Fibroblast of gingiva (primary cell): ENCODE measurements at regions not wholly inside any gene's neighbourhood (a gene's known extent, or its start where the extent isn't known, plus 50 kb on each side); places are given as distances from the start of the nearest gene placed in this dataset.

Source experiments
- DNase-seq: peaks from one replicate; pipeline ENCODE4 v3.0.0-alpha.2; 2011; ENCODE audit warnings: low read depth

GRCh38 chr20:39699166-39699725 lies 737.1 kb downstream of the DHX35 start:
- DNase-seq = no peak

- no peak for DNase-seq
These were observed 736.6 kb downstream of the DHX35 start for GRCh38 chr20:39698752-39699151.

DNA sequence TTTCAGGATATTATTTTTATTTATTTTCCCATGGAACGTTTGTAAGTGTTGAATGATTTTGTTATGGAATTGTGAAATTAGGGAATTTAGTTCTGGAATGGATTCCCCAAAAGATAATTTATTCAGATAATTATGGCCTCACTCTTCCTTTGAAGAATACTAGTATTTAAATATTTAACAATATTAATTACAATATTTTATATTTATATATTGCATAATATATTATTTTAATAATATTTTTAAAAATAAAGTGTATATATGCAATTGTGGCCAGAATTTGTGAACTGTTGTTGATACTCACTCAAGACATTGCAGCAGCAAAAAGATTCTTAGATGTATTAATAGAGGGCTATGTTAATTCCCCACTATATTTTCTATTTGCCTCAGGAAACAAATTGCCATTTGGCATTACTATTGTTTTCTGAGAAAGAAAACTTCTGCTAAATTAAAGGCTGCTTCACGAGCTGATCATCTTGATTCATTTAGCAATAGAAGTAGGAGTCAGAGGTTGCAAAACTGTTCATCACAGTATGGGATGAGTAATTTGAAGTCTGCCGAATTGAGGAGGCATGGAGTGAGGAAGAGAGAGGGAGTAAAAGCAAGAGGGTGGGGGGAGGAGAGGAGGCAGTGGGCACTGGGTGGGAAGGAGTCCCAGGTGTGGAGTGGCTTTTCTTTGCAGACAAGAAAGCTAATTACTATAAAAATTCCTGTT lies 729.2 kb downstream of the DHX35 start:
- peak; percentile 14 for DNase-seq

DNA sequence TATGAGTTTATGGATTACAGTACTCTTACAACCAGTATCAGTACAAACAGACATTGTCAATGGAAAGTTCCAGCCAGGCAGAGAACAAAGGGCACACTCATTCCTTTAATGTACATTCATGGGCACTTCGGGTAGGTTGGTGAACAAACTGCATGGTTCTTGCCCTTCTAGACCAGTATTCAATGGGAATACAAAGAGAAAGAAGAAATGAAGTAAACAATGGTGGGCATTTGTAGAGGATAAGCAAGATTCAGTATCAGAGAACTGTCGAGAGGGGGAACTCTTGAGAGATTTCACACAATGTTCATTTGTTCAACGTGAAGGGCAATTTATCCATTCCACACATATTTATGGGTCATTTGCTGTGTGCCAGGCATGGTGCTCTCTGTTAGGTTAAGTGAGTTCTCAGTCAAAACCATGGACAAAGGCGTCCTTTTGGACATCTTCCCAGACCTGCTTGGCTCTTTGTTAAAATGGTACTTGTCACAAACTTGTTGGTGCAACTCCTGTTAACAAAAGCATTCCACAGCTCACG lies 714.8 kb downstream of the DHX35 start:
- no peak for DNase-seq

- no peak for DNase-seq
These were observed 714.1 kb downstream of the DHX35 start for GRCh38 chr20:39676241-39676640.

GRCh38 chr20:39674842-39675241 lies 712.7 kb downstream of the DHX35 start:
- no peak for DNase-seq

- no peak for DNase-seq
These were observed 708.8 kb downstream of the DHX35 start for GRCh38 chr20:39670988-39671387.

DNA sequence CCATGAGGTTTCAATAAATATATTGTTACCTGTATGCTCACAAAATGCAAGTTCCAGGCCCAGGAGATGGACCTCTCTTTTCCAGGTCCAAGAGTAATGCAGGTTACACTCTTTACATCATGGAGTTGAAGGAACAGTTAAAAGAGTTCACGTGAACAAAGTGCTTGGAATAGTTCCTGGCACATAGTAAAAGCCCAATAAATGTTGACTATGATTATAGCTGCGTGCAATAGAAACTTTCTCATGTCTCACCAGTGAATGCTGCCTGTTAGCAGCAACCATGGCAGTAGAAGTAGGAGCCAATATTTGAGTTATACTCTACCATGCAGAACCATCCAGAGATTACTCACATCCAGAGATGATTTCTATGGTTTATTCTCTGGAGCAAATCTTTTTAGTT lies 707.5 kb downstream of the DHX35 start:
- no peak for DNase-seq

- DNase-seq = no peak
These were observed 705.9 kb downstream of the DHX35 start for GRCh38 chr20:39668038-39668437.

GRCh38 chr20:39661833-39662232 lies 699.7 kb downstream of the DHX35 start:
- peak; percentile 73 for DNase-seq

GRCh38 chr20:39660965-39661364 lies 698.8 kb downstream of the DHX35 start:
- no peak for DNase-seq

GRCh38 chr20:39660226-39660625 lies 698.1 kb downstream of the DHX35 start:
- peak; percentile 9 for DNase-seq

DNA sequence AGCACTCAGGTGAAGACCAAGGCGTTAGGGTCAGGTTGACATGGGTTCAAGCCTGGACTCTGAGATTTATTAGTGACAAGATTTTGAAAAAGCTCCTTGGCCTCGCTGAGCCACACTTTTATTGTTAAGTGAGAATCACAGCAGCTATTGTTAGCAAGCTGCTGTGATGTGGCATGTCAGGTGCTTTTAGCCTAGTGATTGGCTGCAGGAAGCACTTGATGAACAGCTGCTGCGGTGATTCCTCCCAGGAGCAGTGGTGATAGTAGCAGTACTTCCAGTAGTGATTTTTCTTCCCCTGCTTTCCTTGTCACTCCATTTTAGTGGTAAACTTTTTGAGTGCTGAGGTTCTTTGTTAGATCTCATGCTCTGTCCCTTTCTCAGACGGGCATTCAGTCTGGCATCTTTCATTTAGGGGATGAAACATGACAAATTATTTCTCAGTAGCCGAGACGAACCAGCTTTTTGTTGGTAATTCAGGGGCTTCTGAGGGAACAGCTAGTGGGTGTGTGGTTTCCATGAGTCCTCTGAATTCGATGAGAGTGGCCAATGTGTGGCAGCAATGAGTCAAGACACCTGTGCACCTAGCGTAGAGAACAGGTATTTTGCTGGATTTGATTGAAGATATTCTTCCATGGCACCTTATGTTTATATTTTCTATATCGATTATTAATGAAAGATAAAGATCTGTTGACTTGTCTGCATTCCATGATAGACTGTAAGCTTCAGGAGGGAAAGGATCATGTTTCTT lies 696.7 kb downstream of the DHX35 start:
- no peak for DNase-seq

GRCh38 chr20:39654171-39654570 lies 692.0 kb downstream of the DHX35 start:
- DNase-seq = no peak

DNA sequence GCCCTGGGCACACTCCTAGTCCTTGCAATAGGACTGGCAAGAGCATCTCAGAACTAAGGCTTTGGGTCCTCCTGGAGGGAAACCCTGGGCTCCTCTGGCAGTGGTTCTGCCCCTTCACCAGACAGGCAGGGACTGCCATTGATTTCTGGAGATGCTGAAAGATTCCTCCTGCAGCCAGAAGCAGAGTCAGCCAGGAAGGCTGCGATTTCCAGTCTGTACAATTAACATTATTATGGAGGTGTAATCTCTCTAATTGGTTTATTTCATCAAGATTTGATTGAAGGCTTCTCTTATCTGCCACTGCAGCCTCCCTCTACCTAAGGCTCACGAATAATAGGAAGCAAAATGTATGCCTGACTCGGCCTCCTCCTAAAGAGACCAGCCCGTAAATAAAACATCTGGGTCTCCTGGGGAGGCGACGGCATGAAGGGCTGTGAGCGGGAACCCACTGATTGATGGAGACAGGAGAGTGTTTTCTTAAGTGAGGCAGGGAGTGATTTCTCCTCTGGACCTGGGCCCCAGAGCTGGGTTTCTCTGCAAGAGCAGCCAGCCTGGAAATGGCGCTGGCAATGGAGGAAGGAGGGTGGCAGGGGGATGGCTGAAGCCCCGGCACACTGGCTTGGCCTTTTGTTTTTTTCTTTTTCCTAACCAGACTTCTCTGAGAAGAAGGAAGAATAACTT lies 689.6 kb downstream of the DHX35 start:
- no peak for DNase-seq

DNA sequence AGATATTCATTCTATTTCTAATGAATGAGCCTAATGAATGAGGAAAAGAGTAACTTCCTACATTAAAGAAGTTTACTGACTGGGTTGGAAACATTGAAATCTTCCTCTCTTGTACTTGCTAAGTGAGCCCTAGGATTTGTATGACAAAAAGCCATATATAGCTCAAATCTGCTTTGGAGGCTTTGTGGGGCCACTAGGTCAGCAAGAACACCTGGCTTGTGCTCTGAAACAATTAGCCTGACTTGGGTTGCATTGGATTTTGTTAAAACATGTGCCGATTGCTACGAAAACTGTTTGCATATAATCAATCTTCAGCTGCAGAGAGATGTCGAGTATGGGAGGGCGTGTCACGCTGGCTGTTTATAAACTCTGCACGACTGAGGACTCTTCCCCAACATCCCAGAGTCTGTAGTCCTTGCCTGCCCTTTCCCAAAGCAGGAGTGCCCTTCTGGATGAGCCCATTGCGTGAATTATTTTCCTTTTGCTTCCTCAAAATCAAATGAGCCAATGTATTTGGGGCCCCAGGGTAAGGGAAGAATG lies 684.8 kb downstream of the DHX35 start:
- DNase-seq = no peak

GRCh38 chr20:39645131-39645530 lies 683.0 kb downstream of the DHX35 start:
- no peak for DNase-seq

GRCh38 chr20:39643292-39643691 lies 681.1 kb downstream of the DHX35 start:
- no peak for DNase-seq

- no peak for DNase-seq
These were observed 679.3 kb downstream of the DHX35 start for GRCh38 chr20:39641423-39641822.

- no peak for DNase-seq
These were observed 678.0 kb downstream of the DHX35 start for GRCh38 chr20:39640147-39640546.

DNA sequence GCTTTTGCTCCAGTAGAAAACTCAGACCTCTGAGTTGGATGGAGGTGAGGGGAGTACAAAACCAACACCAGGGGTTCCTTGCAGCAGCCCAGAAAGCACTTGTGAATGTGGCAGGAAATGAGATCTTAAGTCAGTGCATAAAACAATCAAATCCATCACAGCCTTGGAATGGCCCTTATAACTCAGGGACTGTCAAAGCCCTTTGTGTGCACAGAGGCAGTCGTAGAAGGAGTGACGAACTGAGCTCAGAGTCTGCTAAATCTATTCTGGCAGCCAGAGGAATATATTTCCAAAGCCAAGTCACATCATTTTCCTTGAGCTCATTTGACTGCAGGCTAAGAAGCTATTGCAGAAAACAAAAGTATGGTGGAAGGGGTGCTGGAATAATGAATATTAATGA lies 676.6 kb downstream of the DHX35 start:
- DNase-seq = no peak

- DNase-seq = no peak
These were observed 671.5 kb downstream of the DHX35 start for GRCh38 chr20:39633689-39634088.
